Smooth muscle cell (in vitro differentiated cells): ENCODE measurements at regions not wholly inside any gene's neighbourhood (a gene's known extent, or its start where the extent isn't known, plus 50 kb on each side); places are given as distances from the start of the nearest gene placed in this dataset.

Source experiments
- DNase-seq: peaks from one replicate; lab custom pipeline; 2025; ENCODE audit not compliant: unreplicated experiment; lab: John Stamatoyannopoulos, UW
- H2AFZ ChIP-seq: fragments of 200-600 bp; sonication (generic); 2 replicates; pipeline ENCODE4 v1.6.0; 2016; ENCODE audit warnings: antibody characterized with exemption, low read depth, mild to moderate bottlenecking
- H3F3A ChIP-seq: fragments of 200-600 bp; sonication (generic); 2 replicates; pipeline ENCODE4 v1.6.0; 2017; ENCODE audit warnings: antibody characterized with exemption, low read depth
- H3K27ac ChIP-seq: fragments of 200-600 bp; sonication (generic); 2 replicates; pipeline ENCODE4 v1.5.1; 2016; ENCODE audit warnings: low read depth, mild to moderate bottlenecking
- H3K27me3 ChIP-seq: fragments of 200-600 bp; sonication (generic); 2 replicates; pipeline ENCODE4 v1.6.1; 2016; ENCODE audit warnings: low read depth, mild to moderate bottlenecking
- H3K36me3 ChIP-seq: fragments of 200-600 bp; sonication (generic); 2 replicates; pipeline ENCODE4 v1.5.1; 2016; ENCODE audit warnings: low read depth
- H3K4me1 ChIP-seq: fragments of 200-600 bp; sonication (generic); 2 replicates; pipeline ENCODE4 v1.5.1; 2016; ENCODE audit warnings: low read depth
- H3K4me2 ChIP-seq: fragments of 200-600 bp; sonication (generic); 2 replicates; pipeline ENCODE4 v1.6.0; 2016; ENCODE audit warnings: mild to moderate bottlenecking
- H3K4me3 ChIP-seq: fragments of 200-600 bp; sonication (generic); 2 replicates; pipeline ENCODE4 v1.5.1; 2016; ENCODE audit warnings: mild to moderate bottlenecking
- H3K79me2 ChIP-seq: fragments of 200-600 bp; sonication (generic); 2 replicates; pipeline ENCODE4 v1.6.0; 2016; ENCODE audit warnings: low read depth, mild to moderate bottlenecking
- H3K9ac ChIP-seq: fragments of 200-600 bp; sonication (generic); 2 replicates; pipeline ENCODE4 v1.6.0; 2016; ENCODE audit warnings: low read depth
- H3K9me3 ChIP-seq: fragments of 200-600 bp; sonication (generic); replicated peaks from 2 replicates; pipeline ENCODE4 v1.5.1; 2016; ENCODE audit warnings: low read depth
- H4K20me1 ChIP-seq: fragments of 200-600 bp; sonication (generic); 2 replicates; pipeline ENCODE4 v1.6.0; 2016; ENCODE audit warnings: low read depth
- CTCF ChIP-seq: fragments of 200-600 bp; sonication (generic); IDR thresholded peaks from 2 replicates; pipeline ENCODE4 v1.5.1; 2017; ENCODE audit warnings: borderline replicate concordance, mild to moderate bottlenecking, antibody characterized with exemption; ENCODE audit not compliant: insufficient read depth, poor library complexity, severe bottlenecking
- WGBS: methylation state at CpG from one replicate; pipeline ENCODE4 v1.1.7; 2016; ENCODE audit warnings: low lambda C conversion rate; 5-methylcytosine and 5-hydroxymethylcytosine counted together

GRCh38 chr6:103455275-103455674, 1404.4 kb downstream of the HACE1 start:
- no peak for DNase-seq
- TF ChIP-seq CTCF: no peak
- Histone ChIP-seq H3F3A (no peaks in the 10 kb centered on the region), H3K27ac (no peak overlapping the region), H4K20me1 (no peaks in the 10 kb centered on the region), H3K4me2 (no peak overlapping the region), H3K27me3 (no peaks in the 10 kb centered on the region), H3K36me3 (no peaks in the 10 kb centered on the region), H2AFZ (no peak overlapping the region), H3K9me3 (no peaks in the 10 kb centered on the region), H3K9ac (no peak overlapping the region), H3K79me2 (no peaks in the 10 kb centered on the region), H3K4me3 (no peak overlapping the region), H3K4me1 (no peaks in the 10 kb centered on the region)
- 98% methylated on average over 1 of the region's 1 CpG for WGBS

- no peaks in the 10 kb centered on the region for H3K4me1 ChIP-seq
- H3K27ac ChIP-seq: no peak overlapping the region
- 84% methylated on average over 1 of the region's 1 CpG for WGBS
- TF ChIP-seq CTCF: no peak
- no peaks in the 10 kb centered on the region for H3K27me3 ChIP-seq
- no peak overlapping the region for H3K4me2 ChIP-seq
- H4K20me1 ChIP-seq: no peaks in the 10 kb centered on the region
- no peaks in the 10 kb centered on the region for H3K36me3 ChIP-seq
- H3K4me3 ChIP-seq: no peak overlapping the region
- H3K9me3 ChIP-seq: no peaks in the 10 kb centered on the region
- H2AFZ ChIP-seq: no peak overlapping the region
- H3K79me2 ChIP-seq: no peaks in the 10 kb centered on the region
- no peaks in the 10 kb centered on the region for H3F3A ChIP-seq
- DNase-seq: no peak
- no peak overlapping the region for H3K9ac ChIP-seq
Observed at GRCh38 chr6:103409475-103409874, 1450.2 kb downstream of the HACE1 start.

GRCh38 chr6:103405321-103405720, 1454.4 kb downstream of the HACE1 start:
- Histone ChIP-seq H3F3A (no peaks in the 10 kb centered on the region), H3K9me3 (no peaks in the 10 kb centered on the region), H2AFZ (no peak overlapping the region), H3K4me1 (no peaks in the 10 kb centered on the region), H3K36me3 (no peaks in the 10 kb centered on the region), H3K79me2 (no peaks in the 10 kb centered on the region), H3K9ac (no peak overlapping the region), H3K27me3 (no peaks in the 10 kb centered on the region), H3K4me2 (no peak overlapping the region), H4K20me1 (no peaks in the 10 kb centered on the region), H3K4me3 (no peak overlapping the region), H3K27ac (no peak overlapping the region)
- 79% methylated on average over 12 of the region's 12 CpGs for WGBS
- no peak for TF ChIP-seq CTCF
- DNase-seq: no peak

GRCh38 chr6:103404799-103405198, 1454.9 kb downstream of the HACE1 start:
- Histone ChIP-seq H3K4me2 (no peak overlapping the region), H3K36me3 (no peaks in the 10 kb centered on the region), H3K9me3 (no peaks in the 10 kb centered on the region), H3K27ac (no peak overlapping the region), H3F3A (no peaks in the 10 kb centered on the region), H3K4me3 (no peak overlapping the region), H3K79me2 (no peaks in the 10 kb centered on the region), H3K27me3 (no peaks in the 10 kb centered on the region), H3K9ac (no peak overlapping the region), H2AFZ (no peak overlapping the region), H4K20me1 (no peaks in the 10 kb centered on the region), H3K4me1 (no peaks in the 10 kb centered on the region)
- DNase-seq: no peak
- 94% methylated on average over 8 of the region's 8 CpGs for WGBS
- no peak for TF ChIP-seq CTCF
